ENCODE measurements at regions not wholly inside any gene's neighbourhood (a gene's known extent, or its start where the extent isn't known, plus 50 kb on each side); places are given as distances from the start of the nearest gene placed in this dataset.

GRCh38 chr12:115464111-115464581, 780.2 kb upstream of the TBX3 start:
- DNase-seq, result no peak

DNA sequence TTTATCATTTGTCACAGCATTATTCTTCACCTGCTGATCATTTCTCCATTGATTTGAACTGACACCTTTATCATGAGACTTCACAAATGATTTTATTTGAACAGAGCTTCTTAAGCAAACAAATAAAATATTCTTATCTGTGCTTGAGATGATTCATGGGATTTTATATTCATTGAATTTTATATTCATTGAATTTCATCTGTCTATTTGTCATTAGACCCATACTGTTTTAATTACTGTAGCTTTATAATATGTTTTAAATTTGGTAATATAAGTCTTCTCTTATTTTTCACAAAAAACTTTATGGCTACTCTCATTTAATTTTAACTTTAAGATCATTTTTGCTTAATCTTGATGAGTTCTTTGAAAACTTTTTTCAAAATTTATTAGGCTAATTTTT, 777.4 kb upstream of the TBX3 start:
- no peak for DNase-seq

- no peak for DNase-seq
Observed at GRCh38 chr12:115457798-115458197, 773.8 kb upstream of the TBX3 start.

- DNase-seq, result no peak
Observed at GRCh38 chr12:115456946-115457689, 773.1 kb upstream of the TBX3 start.

DNA sequence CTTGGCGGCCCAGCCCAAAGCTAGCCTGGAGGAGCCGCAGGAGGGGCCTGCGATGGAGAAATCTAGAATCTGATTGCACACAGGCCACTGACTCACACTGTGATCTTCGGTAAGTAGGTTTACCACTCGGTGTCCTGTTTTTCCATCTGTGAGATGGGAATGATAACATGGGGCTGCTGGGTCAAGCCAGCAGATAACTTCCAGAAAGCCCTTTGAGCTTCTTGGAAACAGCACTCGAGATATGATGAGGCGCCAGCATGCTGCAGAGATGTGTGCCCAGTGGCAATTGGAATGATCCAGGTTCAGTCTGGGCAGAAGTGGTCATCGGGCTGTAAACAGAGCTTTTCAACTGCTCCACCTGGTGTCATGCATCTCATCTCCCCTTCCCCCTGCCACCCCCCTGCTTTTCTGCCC, 771.3 kb upstream of the TBX3 start:
- DNase-seq, result no peak

GRCh38 chr12:115452751-115453281, 768.8 kb upstream of the TBX3 start:
- no peak for DNase-seq

GRCh38 chr12:115451780-115452736, 768.1 kb upstream of the TBX3 start:
- peak; percentile 46 to 56 for DNase-seq

DNA sequence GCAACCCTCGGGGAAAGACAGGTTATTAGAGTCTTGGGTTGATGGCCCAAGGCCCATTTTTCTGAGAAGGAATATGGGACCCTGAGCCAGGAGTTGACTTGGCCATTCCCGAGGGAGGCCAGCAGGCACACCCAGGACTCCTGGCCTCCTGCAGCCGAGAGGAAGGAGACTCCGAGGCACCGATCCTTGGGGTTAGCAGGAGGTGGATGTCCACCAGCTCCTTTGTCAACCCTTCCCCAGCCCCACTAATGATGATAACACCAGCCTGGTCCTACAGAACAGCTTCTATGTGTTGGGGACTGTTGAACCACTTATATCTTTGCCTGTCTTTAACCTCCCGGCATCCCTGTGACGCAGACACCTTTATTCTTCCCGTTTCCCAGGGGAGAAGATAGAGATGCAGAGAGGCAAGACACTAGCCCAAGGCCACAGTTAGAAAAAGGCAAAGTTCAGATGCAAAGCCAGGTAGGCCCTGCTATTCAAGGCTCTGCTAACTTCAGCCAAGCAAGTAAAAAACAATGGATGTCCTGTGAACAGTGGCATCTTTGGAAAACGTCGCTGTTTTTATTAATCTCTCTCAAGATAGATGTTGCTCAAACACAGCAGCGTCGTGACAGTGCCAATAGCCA, 767.3 kb upstream of the TBX3 start:
- DNase-seq, result no peak

DNA sequence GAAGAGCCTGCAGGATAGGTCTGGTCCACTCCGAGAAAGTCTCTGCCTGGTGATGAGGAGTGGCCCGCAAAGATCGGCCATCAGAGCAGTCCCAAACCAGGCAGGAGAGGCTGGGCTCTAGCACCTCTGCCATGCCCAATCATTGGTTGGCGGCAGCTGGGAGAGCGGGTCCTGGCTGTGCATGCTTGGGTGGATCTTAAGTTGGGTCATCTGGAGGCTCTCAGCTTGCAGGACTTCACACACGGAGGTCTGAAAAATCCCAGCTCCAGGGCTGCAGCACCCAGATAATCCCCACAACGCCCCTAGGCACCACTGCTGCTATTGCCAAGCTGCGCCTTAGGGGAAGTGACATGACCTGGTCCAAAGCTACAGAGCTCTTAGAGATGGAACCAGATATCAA, 766.7 kb upstream of the TBX3 start:
- DNase-seq, result no peak

DNA sequence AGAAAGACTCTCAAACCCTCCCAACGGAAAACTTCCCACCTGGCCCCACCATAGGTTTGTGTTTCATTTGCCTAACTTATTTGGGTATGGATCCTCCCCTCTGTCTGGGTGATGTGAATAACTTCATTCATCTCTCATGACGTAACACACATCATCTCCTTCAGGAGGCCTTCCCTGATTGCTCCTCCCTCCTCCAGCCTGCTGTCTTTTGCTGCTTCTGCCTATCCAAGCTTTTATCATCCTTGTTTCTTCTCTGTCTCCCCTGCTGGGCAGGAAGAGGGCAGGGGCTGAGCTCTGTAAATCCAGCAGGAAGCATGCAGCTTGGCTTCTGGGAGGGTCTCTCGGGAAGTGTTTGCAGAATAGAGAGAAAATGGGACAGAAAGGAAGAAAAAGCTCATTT, 766.0 kb upstream of the TBX3 start:
- DNase-seq, result no peak

DNA sequence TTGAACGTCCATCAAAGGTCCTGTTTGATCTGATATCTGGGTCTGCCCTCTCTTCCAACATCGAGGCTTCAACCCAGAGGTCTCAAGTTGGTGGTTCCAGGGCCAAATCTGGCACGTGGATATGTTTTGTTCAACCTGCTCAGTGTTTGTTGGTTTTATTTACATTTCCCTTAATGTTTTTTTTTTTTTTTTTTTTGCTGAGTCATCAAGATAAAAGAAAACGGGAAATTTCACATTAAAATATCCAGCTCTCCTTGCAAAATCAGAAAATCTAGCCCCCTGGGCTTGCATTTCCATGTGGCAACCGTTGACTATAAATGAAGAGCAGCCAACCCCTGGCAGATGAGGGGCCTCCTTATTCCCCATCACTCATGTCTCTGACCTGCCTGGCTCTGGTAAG, 765.6 kb upstream of the TBX3 start:
- no peak for DNase-seq

GRCh38 chr12:115444346-115444745, 760.4 kb upstream of the TBX3 start:
- DNase-seq, result no peak

- DNase-seq, result no peak
Observed at GRCh38 chr12:115443351-115443938, 759.5 kb upstream of the TBX3 start.

- DNase-seq, result no peak
Observed at GRCh38 chr12:115440438-115440837, 756.5 kb upstream of the TBX3 start.

- DNase-seq, result no peak
Observed at GRCh38 chr12:115439008-115439601, 755.1 kb upstream of the TBX3 start.

DNA sequence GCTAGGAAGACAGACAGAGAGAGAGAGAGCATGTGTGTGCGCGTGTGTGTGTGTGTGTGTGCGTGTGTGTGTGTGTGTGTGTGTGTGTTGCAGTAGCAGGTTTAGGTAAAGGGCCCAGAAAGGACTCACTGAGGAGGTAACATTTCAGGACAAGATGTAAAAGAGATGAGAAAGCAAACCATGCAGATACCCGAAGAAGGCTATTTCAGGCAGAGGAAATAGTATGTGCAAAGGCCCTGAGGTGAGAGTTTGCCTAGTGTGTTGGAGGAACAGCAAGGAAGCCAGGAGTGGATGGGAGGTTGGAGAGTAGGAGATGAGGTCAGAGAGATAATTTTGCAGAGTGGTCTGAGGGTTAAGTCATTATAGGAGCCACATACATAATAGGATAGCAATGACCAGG, 754.3 kb upstream of the TBX3 start:
- no peak for DNase-seq

DNA sequence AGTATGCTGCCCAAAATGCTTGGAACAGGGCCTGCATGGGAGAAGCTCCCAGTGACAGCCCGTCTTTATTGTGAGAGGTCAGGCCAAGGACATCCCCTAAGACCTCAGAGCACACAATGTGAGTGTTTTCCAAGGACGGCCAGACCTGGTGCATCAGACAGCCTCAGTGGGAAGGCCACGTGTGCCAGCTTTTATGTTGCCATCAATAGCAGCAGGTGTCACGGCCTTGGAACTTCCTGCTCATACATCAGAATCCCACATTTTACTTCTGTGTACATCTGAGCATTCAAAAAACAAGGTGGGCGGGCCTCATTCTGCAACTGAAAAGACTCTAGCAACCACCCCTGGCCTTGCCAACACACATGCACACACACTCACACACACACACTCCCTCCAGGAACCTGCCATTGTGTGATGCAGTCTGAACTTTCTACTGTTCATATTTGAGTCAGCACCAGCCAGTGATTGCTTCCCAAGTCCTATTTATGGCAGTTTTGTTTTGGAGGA, 753.1 kb upstream of the TBX3 start:
- DNase-seq, result no peak

- no peak for DNase-seq
Observed at GRCh38 chr12:115433014-115433634, 749.1 kb upstream of the TBX3 start.

DNA sequence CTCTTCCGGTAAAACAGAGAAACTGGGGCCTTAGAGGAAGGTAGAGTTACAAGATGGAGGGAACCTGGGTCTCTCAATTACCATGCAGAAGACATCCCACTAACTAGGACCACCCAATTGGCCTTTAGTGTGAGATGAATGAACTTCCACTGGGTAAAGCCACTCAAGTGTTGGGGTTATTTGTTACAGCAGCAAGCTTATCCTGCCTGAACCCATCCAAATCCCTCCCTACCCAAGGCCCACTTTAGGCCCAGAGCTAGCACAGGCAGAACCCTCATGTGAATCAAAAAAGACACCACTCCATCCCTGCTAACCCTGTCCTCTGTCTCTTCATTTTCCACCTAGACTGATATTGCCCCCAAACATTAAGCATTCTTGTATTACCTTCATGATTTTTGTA, 746.7 kb upstream of the TBX3 start:
- DNase-seq, result no peak

GRCh38 chr12:115426732-115427131, 742.8 kb upstream of the TBX3 start:
- no peak for DNase-seq

- no peak for DNase-seq
Observed at GRCh38 chr12:115424003-115424402, 740.0 kb upstream of the TBX3 start.

Data from right lung (tissue), 2 donors.